ENCODE measurements at regions not wholly inside any gene's neighbourhood (a gene's known extent, or its start where the extent isn't known, plus 50 kb on each side); places are given as distances from the start of the nearest gene placed in this dataset.

DNA sequence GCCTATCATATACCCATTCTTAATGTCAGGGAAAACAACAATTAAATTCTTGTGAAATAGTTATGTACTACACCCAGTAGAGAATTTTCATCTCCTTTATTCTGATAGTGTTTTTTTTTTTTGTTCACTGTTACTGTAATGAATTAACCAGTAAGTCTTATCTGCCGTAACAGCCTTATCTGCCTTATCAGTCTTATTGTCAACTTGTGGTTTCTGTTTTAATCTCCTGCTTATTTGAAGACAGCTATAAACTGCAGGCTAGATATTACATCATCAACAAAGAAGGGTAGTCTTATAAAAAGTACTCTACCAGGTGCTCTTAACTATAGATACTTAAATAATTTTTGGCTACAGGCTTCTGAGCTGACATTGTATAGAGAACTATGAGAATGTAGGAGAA, 79.5 kb downstream of the MAGEB5 start:
- Histone ChIP-seq H2AFZ (ENCODE audit: low read depth, low read length, severe bottlenecking) (no peak overlapping the region), H3K4me2 (ENCODE audit: low read depth, low read length, poor library complexity, severe bottlenecking) (no peak overlapping the region), H3K27me3 (ENCODE audit: low read length) (no peaks in the 10 kb centered on the region), H3F3A (ENCODE audit: insufficient read depth) (no peaks in the 10 kb centered on the region), H3K9me2 (replicated peaks; ENCODE audit: insufficient read depth, low read length) (no peaks in the 10 kb centered on the region), H4K20me1 (ENCODE audit: low read depth, low read length) (no peaks in the 10 kb centered on the region), H3K27ac (ENCODE audit: low read depth, low read length) (no peak overlapping the region), H3K79me2 (ENCODE audit: insufficient read depth, low read length) (no peaks in the 10 kb centered on the region), H3K9me3 (ENCODE audit: insufficient read depth, low read length) (no peaks in the 10 kb centered on the region), H3K9ac (ENCODE audit: low read length) (no peak overlapping the region), H3K4me3 (ENCODE audit: insufficient read depth, low read length, poor library complexity, severe bottlenecking) (no peak overlapping the region), H3K36me3 (ENCODE audit: low read length) (no peaks in the 10 kb centered on the region)
- TF ChIP-seq EZH2phosphoT487 (conservative IDR thresholded peaks at IDR 0.05; ENCODE audit: low read length) = no peak
- TF ChIP-seq, protein P1, sequence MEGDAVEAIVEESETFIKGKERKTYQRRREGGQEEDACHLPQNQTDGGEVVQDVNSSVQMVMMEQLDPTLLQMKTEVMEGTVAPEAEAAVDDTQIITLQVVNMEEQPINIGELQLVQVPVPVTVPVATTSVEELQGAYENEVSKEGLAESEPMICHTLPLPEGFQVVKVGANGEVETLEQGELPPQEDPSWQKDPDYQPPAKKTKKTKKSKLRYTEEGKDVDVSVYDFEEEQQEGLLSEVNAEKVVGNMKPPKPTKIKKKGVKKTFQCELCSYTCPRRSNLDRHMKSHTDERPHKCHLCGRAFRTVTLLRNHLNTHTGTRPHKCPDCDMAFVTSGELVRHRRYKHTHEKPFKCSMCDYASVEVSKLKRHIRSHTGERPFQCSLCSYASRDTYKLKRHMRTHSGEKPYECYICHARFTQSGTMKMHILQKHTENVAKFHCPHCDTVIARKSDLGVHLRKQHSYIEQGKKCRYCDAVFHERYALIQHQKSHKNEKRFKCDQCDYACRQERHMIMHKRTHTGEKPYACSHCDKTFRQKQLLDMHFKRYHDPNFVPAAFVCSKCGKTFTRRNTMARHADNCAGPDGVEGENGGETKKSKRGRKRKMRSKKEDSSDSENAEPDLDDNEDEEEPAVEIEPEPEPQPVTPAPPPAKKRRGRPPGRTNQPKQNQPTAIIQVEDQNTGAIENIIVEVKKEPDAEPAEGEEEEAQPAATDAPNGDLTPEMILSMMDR (IDR thresholded peaks at IDR 0.05; ENCODE audit: insufficient read depth, low read length, poor library complexity, severe bottlenecking) = no peak

DNA sequence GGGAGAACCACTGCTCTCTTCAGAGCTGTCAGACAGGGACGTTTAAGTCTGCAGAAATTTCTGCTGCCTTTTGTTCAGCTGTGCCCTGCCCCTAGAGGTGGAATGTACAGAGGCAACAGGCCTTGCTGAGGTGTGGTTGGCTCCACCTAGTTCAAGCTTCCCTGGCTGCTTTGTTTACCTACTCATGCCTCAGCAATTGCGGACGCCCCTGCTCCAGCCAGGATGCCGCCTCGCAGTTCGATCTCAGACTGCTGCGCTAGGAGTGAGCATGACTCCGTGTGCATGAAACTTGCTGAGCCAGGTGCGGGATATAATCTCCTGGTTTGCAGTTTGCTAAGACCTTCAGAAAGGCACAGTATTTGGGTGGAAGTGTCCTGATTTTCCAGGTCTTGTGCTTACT, 70.9 kb downstream of the MAGEB5 start:
- no peak overlapping the region for H3K4me3 ChIP-seq (ENCODE audit: insufficient read depth, low read length, poor library complexity, severe bottlenecking)
- no peak overlapping the region for H2AFZ ChIP-seq (ENCODE audit: low read depth, low read length, severe bottlenecking)
- H3K79me2 ChIP-seq (ENCODE audit: insufficient read depth, low read length) = no peaks in the 10 kb centered on the region
- no peaks in the 10 kb centered on the region for H3K36me3 ChIP-seq (ENCODE audit: low read length)
- TF ChIP-seq, protein P1 (IDR thresholded peaks at IDR 0.05; ENCODE audit: insufficient read depth, low read length, poor library complexity, severe bottlenecking) = no peak
- TF ChIP-seq EZH2phosphoT487 (conservative IDR thresholded peaks at IDR 0.05; ENCODE audit: low read length) = no peak
- H3K27ac ChIP-seq (ENCODE audit: low read depth, low read length) = no peak overlapping the region
- no peaks in the 10 kb centered on the region for H3F3A ChIP-seq (ENCODE audit: insufficient read depth)
- no peak overlapping the region for H3K4me2 ChIP-seq (ENCODE audit: low read depth, low read length, poor library complexity, severe bottlenecking)
- no peaks in the 10 kb centered on the region for H3K9me2 ChIP-seq (replicated peaks; ENCODE audit: insufficient read depth, low read length)
- H4K20me1 ChIP-seq (ENCODE audit: low read depth, low read length) = no peaks in the 10 kb centered on the region
- H3K9me3 ChIP-seq (ENCODE audit: insufficient read depth, low read length) = no peaks in the 10 kb centered on the region
- H3K9ac ChIP-seq (ENCODE audit: low read length) = no peak overlapping the region
- no peaks in the 10 kb centered on the region for H3K27me3 ChIP-seq (ENCODE audit: low read length)

Data from SU-DHL-6 (cell line).